Forelimb muscle (tissue), 1 donor: ENCODE measurements at regions not wholly inside any gene's neighbourhood (a gene's known extent, or its start where the extent isn't known, plus 50 kb on each side); places are given as distances from the start of the nearest gene placed in this dataset.

Source experiments
- DNase-seq: peaks from one replicate; pipeline ENCODE4 v3.0.0-alpha.2; 2013; ENCODE audit warnings: low read depth

DNA sequence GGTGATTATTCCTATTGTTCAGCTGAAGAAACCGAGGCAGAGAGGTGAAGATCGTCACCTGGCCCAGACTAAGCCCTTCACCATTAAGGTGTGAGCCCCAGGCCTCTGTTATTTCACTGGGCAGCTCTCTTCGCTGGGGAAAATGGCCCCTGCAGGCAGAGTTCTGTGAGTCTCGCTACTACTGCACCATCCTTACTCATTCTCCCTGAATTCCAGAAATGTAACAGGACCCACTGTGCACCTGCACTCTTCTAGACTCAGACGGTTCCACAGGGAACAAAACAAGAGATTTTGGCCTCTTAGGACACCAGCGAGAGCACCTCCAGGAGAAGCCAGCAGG, 147.7 kb upstream of the GLI2 start:
- no peak for DNase-seq

DNA sequence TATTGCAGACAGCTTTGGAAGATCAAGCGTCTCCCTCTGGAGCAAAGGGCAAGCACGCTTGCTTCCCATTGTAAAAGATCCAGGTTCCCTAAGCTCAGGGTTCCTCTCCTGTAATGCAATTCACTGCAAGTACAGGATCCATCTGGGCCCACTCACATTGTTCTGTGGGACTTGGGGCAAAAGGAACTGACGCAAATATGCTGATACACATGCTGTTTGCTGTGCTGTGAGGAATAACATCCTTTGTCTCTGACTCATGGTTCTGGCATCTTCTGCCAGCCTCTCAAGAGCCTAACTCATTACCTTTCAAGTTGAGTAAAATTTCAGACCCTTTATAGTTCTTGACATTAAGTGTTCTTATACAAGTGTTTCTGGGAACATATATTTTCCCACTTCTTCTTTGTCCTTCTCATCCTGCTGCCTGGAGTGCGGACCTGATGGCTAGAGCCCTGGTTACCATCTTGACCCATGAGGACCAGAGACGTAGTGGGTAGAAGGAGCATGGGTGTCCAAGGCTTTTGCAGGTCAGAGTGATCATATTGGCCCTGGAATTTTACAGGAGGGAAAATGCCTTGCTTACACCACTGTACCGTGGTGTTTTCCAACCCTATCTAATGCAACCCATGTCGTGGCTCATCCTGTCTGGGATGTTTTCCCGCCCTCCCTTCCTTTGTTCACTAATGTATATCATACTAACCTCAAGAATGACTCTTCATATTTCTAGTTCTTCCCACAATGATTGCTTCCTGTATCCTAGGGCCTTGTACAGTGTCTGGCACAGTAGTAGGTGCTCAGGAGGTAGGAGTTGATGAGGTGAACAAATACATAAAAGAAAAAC, 145.7 kb upstream of the GLI2 start:
- DNase-seq, result no peak

DNA sequence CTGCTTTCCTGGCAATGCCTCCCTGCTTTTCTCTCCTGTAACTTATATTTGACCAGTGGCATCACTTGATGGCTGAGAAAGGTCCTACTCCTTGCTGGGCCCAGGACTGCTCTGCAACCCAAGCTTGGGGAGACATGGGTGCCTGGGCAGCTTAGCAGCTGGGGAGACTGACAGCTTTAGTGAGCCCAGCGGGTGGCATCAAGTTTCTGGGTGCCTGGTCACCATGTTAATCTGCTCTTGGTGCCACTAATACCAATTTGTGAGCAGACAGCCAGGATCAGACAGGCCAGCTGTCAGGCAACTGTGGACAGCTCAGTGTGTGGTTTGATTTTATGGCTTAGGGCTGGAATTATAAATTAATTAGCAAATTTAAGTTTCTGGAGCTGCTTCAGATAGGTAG, 144.8 kb upstream of the GLI2 start:
- DNase-seq, result no peak

DNA sequence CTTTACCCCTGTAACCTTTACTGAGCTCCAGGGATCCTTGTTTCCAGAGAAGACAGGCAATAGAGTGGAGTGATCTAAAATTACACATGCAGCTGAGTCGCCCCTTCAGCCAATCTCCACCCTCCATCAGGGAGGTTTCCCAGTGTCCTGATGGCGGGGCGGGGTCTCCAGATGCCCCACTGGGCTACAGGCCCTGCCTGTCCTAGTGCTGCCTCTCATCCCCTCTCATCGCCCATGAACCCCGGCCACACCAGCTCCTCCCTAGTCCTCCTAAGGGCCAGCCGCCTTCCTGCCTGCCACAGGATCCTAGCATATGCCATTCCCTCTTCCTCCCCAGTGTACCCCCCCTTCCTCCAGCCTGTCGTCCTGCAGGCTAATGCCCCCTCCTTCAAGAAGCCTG, 144.1 kb upstream of the GLI2 start:
- no peak for DNase-seq

DNA sequence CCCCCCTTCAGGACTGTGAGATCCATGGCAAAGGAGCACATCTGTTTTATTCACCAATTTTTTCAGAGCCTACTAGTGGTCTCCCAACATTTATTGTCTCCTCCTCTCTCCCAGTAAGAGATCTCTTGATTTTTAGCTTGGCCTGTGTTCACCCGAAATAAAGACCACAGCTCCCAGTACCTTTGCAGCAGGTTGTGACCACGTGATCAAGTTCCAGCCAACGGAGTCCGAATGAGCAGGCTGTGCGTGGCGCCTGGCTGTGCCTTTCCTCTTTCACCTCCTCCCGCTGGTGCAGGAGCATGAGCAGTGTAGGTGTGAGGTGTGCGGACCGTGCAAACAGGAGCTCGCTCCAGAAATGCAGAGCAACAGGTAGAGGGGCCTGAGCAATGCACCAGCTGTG, 143.6 kb upstream of the GLI2 start:
- DNase-seq, result no peak

DNA sequence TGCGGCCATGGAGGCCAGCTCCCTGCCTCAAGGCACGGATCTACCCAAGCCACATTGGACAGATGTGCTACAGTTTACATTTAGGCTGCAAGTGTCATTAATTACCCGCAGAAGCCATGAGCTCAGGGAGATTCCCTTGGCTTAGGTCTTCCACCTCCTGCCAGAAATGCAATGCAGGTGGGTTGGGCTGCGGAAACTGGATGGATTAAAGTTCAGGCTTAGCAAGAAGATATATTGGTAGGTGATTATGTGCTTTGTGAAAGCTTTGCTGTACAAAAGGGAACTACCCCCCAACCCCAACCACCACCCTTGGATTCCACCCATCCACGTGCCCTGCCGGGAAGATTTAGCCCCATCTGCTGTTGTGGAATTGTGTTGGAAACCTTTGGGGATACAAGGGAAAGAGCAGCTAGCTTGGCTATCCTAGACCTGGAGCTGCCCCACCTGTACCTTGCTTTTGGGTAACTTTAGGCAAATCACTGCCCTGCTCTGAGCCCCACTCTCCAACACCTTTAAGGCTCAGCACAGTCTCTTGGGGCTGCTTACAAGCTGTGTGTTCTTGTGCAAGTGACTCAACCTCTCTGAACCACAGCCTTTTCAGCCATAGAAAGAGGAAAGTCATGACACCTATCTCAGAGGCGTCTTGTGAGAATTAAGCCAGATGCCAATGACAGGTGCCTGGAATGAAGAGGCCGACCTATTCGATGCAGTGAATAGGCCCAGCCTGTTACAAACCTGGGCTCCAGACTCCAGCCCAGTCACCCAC, 141.6 kb upstream of the GLI2 start:
- DNase-seq, result no peak

DNA sequence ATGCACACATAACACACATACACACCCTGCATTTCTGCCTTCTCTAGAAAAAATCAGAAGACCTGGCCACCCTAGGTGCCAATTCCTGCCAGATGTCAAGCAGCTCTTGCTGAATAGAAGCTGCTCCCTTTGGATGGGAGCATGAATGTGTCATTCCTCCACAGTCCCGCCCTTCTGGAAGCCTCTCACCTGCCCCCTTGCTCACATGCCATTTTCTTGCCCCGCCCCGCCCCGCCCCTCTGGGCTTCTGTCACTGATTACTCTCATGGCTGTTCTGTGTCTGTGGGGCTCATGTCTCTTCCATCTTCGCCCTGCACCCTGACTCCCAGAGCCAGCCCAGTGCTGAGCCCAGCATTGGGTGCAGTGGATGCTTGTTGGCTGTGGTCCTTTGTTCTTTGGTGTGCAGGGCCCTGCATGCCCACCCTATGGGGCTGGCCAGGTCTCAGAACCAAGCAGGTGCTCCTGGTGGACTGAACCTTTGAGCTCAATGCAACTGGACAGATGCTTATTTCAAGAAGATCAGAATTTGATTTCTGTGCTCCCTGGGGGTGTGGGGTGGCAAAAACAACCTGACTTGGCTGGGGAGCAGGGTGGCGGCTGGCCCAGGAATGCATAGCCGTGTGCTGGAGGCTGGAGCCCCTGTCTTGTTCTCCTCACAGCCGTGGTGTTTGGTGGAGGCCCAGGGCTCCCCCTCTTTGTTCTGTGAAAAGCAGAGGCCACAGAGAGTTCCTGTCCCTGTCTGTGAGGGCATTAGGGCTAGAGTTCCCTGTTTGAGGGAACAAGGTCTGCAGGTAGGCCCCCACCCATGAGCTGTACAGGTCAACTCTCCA, 140.6 kb upstream of the GLI2 start:
- no peak for DNase-seq

DNA sequence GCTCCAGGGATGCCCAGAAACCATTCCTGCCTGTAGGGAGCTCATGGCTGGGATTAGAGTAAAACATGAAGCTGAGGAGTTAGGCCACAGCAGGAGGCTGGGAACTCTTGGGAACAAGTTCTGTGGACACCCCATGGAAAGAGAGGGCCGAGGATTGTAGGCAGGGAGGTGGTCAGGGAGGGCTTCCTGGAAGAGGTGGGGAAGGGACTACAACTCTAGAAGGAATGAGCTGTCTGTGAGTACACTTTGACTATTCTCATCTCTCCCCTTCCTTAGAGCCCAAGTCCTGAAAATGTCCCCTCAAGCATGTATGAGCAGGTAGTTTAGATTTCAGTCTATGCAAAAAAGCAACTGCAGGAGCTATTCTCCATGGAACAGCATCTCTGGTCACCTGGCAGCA, 139.9 kb upstream of the GLI2 start:
- no peak for DNase-seq

DNA sequence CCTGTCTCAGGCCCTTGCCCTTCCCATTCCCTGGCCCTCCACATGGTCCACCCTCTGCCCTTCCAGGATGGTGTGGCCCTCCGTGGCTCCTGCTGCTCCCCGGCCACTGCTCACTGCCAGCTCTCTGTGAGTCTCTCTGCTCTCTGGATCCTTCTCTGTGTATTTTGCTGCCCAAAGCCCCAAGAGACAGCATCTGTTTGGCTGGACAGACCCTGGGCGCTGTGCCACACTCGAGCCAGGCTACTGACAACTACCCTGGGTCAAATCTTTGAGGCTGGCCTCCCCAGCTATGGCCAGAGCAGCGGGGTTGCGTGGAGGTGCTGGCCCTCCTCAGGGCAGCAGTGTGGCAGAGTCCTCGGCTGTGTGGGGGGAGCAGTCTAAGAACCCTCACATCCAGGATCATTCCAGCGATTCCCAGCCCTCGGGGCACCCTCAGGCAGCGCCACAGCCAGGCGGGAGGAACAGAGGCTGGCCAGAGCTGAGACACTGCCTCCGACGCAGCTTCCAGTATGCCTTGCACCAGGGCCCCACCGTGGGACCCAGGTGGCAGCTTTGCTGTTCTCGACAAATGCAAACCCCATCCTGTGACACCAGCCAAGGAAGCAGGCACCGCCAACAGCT, 139.4 kb upstream of the GLI2 start:
- no peak for DNase-seq

DNA sequence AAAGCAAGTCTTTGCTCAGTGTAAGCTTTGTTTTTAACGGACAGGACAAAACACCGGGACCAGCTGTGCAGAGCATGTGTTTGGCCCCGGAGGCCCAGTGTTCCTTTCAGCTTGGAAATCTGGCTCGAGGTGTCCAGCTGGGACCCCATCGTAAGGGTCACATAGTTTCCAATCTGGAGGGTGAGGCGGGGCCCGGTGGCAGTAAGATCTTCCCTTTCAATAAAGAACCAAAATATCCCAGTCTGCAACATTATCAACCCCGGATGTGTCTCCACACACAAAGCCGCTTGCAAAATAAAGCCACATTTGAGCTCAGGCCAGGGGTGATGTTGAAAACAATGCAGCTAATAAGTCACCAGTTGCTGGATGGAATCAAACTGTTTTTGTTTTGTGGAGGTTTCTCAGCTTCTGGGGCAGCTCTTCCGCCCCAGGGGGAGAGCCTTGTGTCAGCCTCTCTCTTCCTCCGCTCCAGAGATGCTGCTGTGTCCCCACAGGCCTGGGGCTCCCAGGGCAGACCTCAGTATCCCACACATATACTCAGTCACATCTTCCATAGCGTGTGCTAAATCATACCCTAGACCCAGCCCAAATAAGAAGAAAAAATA, 138.6 kb upstream of the GLI2 start:
- peak; percentile 45 for DNase-seq

DNA sequence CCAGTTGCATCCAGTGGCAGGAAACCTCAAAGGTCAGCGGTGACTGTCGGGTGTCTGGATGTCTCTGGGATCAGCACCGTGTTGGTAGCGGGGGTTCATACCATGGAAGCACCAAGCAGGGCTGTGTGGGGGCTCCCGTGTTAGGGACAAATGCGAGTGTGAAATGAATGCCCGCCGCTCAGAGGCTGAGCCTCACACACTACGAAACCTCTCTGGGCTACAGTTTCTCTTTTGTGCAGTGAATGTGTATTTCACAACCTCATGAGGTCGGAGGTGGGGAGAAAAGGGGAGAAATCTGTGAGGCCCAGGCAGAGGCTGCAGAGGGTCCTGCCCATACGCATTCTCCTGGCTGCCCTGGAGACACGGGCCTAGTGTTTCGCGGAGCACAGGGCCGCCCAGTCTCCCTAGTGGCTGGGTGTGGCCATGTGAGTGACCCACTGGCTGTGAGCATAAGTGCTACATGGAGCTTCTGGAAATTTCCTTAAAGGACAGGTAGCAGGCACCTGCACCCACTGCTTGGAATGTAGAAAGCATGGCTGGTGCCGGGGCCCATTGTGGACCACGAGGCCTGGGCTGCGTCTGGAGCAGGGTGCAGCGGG, 138.0 kb upstream of the GLI2 start:
- no peak for DNase-seq

DNA sequence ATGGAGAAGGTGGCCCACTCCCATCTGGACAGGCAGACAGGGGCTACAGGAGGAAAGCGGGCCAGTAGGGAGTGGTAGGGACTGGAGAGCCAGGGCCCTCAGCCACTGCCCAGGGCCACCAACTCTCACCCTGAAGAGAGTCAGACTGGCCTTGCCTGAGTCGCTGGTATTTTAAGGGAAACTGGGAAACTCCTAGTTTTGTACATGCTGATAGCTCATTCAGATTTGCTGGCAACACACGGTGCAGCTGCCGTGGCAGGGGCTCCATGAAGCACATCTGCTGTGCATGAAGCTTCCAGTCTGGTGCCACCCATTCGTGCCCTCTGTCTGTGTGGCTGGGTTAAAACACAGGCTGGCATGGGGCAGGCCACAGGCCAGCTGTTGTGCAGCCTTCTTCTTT, 137.3 kb upstream of the GLI2 start:
- DNase-seq, result no peak

DNA sequence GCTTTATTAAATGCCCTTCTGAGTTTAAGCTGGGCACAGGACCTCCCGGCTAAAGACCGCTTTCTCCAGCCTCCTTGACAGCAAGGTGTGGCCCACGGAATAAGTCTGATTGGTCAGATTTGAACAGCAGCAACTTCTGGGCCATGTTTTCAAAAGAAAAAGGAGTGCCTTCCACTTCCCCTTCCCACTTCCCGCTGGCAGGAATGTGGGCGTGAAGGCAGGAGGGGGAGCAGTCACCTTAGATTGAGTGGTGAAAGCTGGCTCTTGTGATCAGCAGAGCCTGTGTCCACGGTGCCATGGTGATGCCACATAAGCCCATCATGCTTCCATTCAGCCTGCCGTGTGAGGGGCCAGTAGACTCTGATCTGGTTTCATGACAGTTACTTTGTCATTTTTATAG, 136.6 kb upstream of the GLI2 start:
- no peak for DNase-seq

DNA sequence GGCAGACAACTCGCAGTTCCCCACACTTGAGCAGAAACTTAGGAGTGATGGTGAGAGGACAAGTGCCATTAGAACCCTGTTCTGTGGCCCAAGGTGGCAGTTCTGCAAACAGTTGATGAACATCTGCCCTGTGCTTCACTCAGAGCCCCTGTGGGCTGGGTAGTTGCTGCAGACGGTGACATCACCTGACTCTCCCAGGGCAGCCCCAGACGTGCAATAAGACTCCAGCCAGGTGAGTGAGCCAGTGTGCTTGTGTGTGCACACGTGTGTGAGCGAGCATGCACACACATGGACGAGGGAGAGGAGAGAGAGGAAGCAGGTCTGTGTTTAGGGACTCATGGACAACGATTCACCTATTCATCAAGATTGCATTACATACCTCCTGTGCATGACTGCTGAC, 136.0 kb upstream of the GLI2 start:
- DNase-seq, result no peak

DNA sequence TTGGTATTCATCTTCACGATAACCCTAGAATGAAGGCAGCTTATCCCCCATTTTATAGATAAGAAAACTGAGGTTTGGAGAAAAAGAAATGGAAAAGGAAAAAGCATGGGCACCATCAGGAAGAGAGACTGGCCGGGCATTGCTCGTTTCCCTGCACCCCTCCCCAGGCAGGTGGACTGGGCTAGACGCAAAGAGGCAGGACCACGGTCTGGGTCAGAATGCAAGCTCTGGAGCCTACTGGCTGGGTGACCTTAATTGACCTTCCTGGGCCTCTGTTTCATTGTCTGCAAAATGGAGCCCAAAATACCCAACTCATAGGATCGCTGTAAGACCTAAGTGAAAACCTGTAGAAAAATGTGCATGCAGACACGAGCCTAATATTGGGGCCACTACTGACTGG, 135.3 kb upstream of the GLI2 start:
- no peak for DNase-seq

DNA sequence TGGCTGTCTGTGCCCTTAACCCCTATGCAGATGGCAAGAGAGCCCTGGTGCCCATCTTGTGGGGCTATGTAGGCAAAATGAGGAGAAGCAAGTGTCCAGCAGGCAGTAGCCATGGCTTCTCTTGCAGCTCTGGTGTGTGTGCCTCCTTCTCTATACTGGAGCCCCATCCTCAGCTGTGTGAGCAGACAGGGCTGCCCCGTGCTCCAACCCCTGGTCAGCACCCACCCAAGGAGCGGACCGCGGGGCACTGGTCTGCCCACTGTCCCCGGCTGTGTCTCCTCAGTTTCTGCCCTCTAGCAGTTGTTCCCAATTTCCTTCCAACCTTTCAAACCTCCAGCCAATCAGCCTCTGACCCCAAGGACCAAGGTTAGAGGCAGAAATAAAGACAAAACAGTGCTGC, 134.9 kb upstream of the GLI2 start:
- no peak for DNase-seq

DNA sequence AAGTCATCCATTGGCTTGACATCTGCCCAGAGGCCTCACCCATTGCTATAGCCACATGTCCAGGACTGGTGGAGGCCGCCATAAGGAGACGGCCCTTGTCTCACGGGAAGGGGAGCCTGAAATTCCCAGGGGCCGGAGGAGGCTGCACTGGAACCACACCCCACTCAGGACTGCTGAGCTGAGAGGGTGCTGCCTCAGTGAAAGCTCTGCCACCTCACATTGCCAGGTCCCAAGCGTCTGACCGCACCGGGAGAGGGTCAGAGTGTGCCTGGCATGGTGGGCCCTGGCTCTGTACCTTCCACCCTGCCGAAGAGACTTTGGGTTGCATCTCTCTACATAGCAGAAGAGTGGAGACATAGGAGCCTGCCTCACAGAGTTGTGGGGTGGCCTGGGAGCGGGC, 134.1 kb upstream of the GLI2 start:
- no peak for DNase-seq

DNA sequence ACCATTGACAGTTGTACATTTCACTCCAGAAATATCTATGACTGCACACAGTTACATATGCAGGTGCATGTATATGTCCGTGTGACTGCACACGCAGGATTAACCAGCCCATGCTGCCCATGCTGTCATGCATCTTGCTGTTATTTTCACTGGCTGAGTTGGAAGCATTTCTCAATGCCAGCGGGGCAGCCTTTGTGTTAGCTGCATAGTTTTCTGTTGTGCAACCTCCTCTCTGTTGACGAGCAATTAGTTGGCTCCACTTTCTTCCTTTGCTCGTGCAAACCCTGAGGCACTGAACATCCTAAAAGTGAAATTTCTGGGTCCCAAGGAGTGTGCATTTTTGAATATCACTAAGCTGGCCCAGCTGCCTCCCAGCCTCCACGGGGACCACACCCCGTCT, 133.4 kb upstream of the GLI2 start:
- DNase-seq, result no peak

DNA sequence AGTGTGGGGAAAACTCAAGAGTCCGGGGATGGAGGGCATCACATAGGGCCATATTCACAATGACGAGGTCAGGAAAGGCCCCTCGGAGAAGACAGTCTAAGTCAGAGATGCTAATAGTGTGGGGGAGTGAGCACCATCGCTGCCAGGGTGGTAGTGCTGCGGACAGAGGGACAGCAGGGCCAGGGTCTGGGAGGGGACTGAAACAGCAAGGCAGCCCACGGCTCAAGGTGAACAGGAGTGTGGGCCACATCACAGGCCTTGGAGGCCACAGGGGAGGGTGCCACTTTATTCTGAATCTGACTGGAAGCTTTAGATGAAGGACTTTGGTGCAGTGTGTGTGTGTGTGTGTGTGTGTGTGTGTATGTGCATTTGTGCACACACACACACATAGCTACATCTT, 130.9 kb upstream of the GLI2 start:
- DNase-seq, result no peak

DNA sequence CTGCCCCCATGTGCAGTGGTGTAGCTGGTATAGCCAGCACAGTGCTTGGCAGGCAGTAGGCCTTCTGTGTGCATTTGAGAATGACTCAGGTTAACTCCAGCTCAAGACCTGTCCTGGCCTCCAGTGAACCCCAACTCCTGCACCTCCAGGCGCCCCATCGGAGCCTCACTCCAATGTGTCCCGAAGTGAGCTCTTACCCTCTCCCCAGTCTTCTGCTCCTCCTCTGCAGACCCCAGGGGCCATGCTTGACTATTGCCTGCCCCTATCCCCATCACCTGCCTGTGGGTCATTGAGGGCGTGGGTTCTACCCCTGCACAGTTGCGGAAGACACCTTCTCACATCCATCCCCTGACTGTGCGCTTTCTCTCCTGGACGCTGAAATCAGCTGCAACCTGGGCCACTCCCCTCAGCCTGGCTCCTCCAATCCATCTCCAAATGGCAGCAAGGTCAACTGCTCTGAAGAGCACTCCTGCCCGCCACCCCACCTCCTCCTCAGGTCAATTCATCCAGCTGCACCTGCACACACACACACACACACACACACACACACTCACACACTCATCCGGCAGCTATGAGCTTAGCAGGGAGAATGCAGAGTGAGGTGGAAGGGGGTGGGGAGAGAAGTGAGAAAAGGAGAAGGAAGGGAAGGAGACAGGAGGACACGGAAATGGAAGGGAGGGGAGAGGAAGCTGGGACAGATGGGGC, 130.3 kb upstream of the GLI2 start:
- DNase-seq, result no peak

DNA sequence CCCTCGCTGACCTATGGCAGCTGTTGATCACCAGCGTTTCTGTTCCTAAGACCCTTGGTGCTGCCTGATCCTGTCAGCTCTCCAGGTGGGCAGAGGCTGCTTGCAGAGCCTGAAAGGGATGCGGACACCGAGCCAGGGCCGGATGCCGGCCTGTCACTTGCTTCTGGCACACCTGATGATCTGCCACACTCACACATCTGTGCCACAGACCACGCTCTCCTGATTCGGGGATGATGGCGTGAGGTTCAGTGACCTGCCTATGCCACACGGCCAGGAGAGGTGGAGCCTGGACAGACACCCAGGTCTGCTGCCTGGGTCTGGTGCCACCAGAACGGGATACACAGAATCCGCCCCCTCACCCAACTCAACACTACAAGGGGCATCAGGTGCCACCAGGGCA, 129.4 kb upstream of the GLI2 start:
- DNase-seq, result no peak
